ENCODE measurements at regions not wholly inside any gene's neighbourhood (a gene's known extent, or its start where the extent isn't known, plus 50 kb on each side); places are given as distances from the start of the nearest gene placed in this dataset.

DNA sequence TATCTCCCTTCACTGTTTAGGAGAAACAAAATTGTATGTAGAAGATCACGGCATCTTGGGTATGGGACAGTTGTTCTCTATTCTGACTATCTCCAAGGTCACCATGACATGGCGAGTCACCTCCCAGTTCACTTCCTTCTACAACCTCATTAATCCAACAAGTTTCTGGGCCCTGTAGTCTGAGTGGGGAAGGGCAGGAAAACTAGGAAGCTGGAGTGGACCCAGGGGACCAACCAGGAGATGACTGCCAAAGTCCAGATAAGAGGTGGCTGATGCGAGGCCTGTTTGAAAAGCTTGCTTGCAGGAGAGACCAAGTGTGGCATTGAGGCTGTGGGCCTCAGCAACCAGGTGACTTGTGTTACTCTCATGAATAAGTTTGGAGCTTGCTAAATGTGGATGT lies 584.9 kb downstream of the TNS3 start:
- H3K36me3 Mint-ChIP-seq = no peaks in the 10 kb centered on the region
- no peak for DNase-seq
- H3K27ac Mint-ChIP-seq = no peak overlapping the region
- H3K4me3 Mint-ChIP-seq = no peak overlapping the region
- H3K27me3 Mint-ChIP-seq = peaks cover 4% of the 10 kb centered on the region
- no peaks in the 10 kb centered on the region for H3K9me3 Mint-ChIP-seq
- H3K4me1 Mint-ChIP-seq = no peaks in the 10 kb centered on the region

DNA sequence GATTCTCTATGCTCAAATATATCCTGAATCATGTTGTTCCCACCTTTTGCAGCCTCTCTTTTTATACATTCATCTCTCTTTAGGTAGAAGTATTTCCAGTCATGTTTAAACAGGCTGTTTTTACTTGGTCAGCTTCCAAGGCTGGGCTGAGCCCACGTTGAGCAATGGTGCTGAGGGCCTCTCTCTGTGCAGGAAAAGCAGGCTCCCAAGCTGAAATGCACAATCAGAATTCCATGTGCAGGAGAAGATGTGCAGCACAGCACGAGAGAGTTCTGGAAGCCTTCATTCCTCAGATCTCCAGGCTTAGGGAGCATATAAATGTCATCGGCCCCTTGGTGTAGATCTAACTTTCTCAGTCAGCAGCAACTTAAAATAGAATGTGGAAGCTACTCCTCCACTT lies 588.5 kb downstream of the TNS3 start:
- no peak for DNase-seq

GRCh38 chr7:46990761-46991160 lies 591.1 kb downstream of the TNS3 start:
- Mint-ChIP-seq H3K4me1 (no peaks in the 10 kb centered on the region), H3K4me3 (no peak overlapping the region), H3K36me3 (no peaks in the 10 kb centered on the region), H3K27me3 (no peaks in the 10 kb centered on the region), H3K9me3 (no peaks in the 10 kb centered on the region), H3K27ac (no peak overlapping the region)
- DNase-seq = no peak

More for the DNA sequence above, 588.5 kb downstream of the TNS3 start:
- Mint-ChIP-seq H3K27me3 (no peaks in the 10 kb centered on the region), H3K4me3 (no peak overlapping the region), H3K27ac (no peak overlapping the region), H3K9me3 (no peaks in the 10 kb centered on the region), H3K4me1 (no peaks in the 10 kb centered on the region), H3K36me3 (no peaks in the 10 kb centered on the region)

DNA sequence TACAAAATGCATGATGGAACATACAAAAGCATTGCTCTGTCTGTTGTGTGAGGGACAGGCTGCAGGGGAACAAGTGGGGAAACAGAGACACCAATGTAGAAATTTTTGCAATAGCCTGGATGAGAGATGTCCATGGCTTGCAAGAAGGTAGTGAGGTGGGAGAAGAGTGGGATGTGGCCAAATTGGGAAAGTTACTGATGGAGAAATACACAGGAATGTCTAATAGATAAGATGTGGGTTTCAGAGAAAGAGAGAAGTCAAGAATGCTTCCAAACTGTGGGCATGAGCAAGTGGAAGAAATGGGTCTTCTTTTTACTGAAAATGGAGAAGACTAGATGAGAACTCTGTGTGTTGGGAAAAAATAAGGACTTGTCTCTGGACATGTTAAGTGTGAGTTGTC lies 592.7 kb downstream of the TNS3 start:
- Mint-ChIP-seq H3K27ac (no peak overlapping the region), H3K9me3 (no peaks in the 10 kb centered on the region), H3K27me3 (no peaks in the 10 kb centered on the region), H3K36me3 (no peaks in the 10 kb centered on the region), H3K4me3 (no peak overlapping the region), H3K4me1 (no peaks in the 10 kb centered on the region)
- no peak for DNase-seq

DNA sequence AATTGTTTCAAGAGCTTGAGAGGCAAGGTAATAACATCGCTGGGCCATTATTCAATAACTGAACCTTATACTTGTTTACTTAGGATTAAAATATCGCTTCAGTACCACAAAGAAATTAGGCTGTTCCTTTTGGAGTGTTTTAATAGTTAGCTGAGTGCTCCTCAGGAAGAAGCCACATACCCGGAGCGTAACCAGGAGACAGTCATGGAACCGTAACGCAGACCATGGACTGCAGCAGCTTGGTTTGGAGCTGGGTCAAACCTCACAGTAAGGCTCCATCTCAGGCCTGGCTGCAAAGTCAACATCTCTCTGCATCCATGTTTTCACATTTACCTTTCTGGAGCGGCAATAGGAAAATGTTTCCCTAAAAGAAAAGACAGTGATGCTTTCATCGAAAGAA lies 599.0 kb downstream of the TNS3 start:
- H3K36me3 Mint-ChIP-seq = no peaks in the 10 kb centered on the region
- H3K9me3 Mint-ChIP-seq = no peaks in the 10 kb centered on the region
- no peaks in the 10 kb centered on the region for H3K27me3 Mint-ChIP-seq
- H3K4me1 Mint-ChIP-seq = no peaks in the 10 kb centered on the region
- no peak overlapping the region for H3K4me3 Mint-ChIP-seq
- no peak for DNase-seq
- no peak overlapping the region for H3K27ac Mint-ChIP-seq

- H3K27ac Mint-ChIP-seq = no peak overlapping the region
- no peaks in the 10 kb centered on the region for H3K36me3 Mint-ChIP-seq
- no peak overlapping the region for H3K4me3 Mint-ChIP-seq
- no peaks in the 10 kb centered on the region for H3K27me3 Mint-ChIP-seq
- H3K9me3 Mint-ChIP-seq = no peaks in the 10 kb centered on the region
- DNase-seq = no peak
- no peaks in the 10 kb centered on the region for H3K4me1 Mint-ChIP-seq
Measured at GRCh38 chr7:46979439-46979838, 602.5 kb downstream of the TNS3 start.

DNA sequence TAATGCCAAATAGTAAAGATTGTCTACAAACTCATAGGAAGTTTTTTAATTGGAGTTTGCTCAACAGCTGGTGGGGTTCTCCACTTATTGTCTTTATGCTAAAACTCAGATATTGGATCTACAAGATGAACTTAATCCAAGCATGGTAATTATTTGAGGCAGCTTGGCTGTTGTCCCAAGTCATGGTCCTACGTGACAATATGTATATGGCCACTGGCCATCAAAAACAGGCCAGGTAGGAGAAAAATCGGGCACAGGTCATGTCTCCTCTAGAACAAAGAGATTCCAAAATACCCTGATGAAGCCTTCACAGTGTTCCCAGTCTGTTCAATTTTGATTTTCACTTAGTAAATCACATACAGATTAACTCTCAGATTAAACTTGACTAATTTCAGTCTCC lies 606.4 kb downstream of the TNS3 start:
- H3K4me3 Mint-ChIP-seq = no peak overlapping the region
- H3K9me3 Mint-ChIP-seq = no peaks in the 10 kb centered on the region
- no peaks in the 10 kb centered on the region for H3K4me1 Mint-ChIP-seq
- DNase-seq = no peak
- H3K36me3 Mint-ChIP-seq = no peaks in the 10 kb centered on the region
- H3K27ac Mint-ChIP-seq = no peak overlapping the region
- H3K27me3 Mint-ChIP-seq = no peaks in the 10 kb centered on the region

DNA sequence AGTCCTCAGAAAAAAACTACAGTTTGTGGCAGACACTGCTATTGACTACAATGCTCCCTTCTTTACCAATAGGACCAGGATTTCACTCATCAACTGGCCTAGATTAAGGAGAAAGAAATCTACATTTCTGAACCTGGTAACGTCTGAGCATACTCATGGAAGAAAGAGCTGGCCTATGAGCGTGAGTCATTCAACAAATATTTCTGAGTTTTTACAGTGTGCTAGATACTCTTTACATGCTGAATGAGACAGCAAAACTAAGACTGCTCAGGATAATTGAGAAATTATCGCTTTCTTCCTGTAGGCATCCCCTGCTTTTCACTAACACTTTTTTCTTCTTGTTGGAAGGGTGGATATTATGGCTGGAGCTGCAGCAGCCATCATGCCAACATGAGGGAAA lies 609.7 kb downstream of the TNS3 start:
- Mint-ChIP-seq H3K36me3 (no peaks in the 10 kb centered on the region), H3K27ac (no peak overlapping the region), H3K27me3 (no peaks in the 10 kb centered on the region), H3K4me3 (no peak overlapping the region), H3K9me3 (peaks cover 3% of the 10 kb centered on the region), H3K4me1 (no peaks in the 10 kb centered on the region)
- DNase-seq = no peak

DNA sequence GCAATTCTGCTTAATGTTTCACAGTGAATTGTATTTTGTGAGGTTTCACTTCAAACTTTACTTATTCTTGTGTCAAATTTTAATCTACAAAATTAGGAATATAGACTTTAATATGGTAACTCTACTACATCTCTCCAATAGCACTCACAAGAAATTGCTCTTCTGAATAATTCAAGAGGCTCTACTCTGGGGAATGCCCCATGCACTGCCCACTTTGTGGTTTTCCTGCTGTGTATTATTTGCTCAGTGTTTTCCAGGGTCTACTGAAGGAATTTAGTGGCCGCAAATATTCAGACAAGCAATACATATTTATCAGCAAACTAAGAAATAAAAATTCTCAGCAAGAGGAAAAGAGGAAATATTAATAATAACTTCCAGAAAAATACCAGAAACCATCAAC lies 611.4 kb downstream of the TNS3 start:
- no peak overlapping the region for H3K4me3 Mint-ChIP-seq

GRCh38 chr7:46970131-46970430 lies 611.8 kb downstream of the TNS3 start:
- H3K9me3 Mint-ChIP-seq = peaks cover 11% of the 10 kb centered on the region
- no peaks in the 10 kb centered on the region for H3K36me3 Mint-ChIP-seq
- no peaks in the 10 kb centered on the region for H3K4me1 Mint-ChIP-seq
- no peaks in the 10 kb centered on the region for H3K27me3 Mint-ChIP-seq
- H3K27ac Mint-ChIP-seq = no peak overlapping the region
- no peak for DNase-seq
- H3K4me3 Mint-ChIP-seq = no peak overlapping the region

More for the DNA sequence above, 611.4 kb downstream of the TNS3 start:
- Mint-ChIP-seq H3K9me3 (peaks cover 8% of the 10 kb centered on the region), H3K4me1 (no peaks in the 10 kb centered on the region), H3K27me3 (no peaks in the 10 kb centered on the region), H3K36me3 (no peaks in the 10 kb centered on the region), H3K27ac (no peak overlapping the region)
- DNase-seq = no peak

DNA sequence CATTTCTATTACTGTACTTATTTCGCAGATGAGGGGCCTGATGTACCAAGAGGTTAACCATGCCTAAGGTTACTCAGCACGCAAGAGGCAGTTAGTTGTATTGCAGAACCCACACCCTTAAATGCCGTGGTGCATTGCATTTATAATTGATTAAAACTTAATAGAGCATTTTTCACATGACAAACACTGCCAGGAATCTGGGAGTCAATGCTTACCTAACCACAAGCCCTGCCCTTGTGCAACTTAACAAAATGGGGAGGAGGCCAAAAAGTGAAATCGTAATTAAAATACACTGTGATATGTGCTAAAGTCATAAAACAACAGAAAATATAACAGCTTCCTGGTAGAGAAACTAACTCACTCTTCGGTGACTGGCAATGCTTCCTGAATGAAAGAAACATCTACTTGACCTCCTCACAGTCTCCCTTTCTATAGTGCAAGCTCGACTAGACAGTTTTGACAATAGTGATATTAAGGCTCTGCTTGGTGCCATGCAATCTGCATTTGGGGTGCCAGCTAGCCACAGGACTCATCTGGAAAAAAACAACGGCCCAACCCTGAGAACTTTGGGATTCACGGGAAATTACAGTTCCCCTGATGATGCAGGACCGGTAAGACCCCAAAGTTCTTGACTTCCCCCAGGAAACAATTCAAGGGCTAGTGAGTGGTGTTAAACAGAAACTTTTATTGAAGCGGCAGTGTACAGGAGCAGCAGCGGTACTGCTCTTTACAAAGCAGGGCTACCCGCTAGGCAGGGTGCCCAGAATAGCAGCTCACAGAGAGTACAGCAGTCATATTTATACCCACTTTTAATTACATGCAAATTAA lies 612.4 kb downstream of the TNS3 start:
- Mint-ChIP-seq H3K4me3 (no peak overlapping the region), H3K27me3 (no peaks in the 10 kb centered on the region), H3K27ac (no peak overlapping the region), H3K4me1 (no peaks in the 10 kb centered on the region), H3K36me3 (no peaks in the 10 kb centered on the region), H3K9me3 (peaks cover 16% of the 10 kb centered on the region)
- no peak for DNase-seq

- H3K4me3 Mint-ChIP-seq = no peak overlapping the region
- no peak overlapping the region for H3K27ac Mint-ChIP-seq
- no peaks in the 10 kb centered on the region for H3K4me1 Mint-ChIP-seq
- H3K27me3 Mint-ChIP-seq = no peaks in the 10 kb centered on the region
- peaks cover 23% of the 10 kb centered on the region for H3K9me3 Mint-ChIP-seq
- no peaks in the 10 kb centered on the region for H3K36me3 Mint-ChIP-seq
- DNase-seq = no peak
Measured at GRCh38 chr7:46968003-46968402, 613.9 kb downstream of the TNS3 start.

DNA sequence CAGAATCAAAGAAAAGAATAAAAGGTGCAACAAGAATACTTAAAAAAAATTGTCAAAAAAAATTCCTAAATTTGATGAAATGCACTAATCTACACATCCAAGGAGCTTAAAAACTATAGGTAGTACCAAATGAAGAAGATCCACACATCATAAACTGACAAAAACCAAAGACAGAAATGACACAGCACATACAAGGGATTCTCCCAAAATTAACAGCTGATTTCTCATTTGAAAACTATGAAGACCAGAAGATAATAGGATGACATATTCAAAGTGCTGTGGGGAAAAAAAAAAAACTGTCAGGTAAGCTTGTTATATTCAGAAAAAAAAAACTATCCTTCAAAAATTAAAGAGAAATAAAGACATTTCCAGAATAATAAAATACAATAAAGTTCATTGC lies 618.2 kb downstream of the TNS3 start:
- Mint-ChIP-seq H3K27me3 (no peaks in the 10 kb centered on the region), H3K4me3 (no peak overlapping the region), H3K4me1 (no peaks in the 10 kb centered on the region), H3K27ac (no peak overlapping the region), H3K9me3 (peaks cover 24% of the 10 kb centered on the region), H3K36me3 (no peaks in the 10 kb centered on the region)
- DNase-seq = no peak

DNA sequence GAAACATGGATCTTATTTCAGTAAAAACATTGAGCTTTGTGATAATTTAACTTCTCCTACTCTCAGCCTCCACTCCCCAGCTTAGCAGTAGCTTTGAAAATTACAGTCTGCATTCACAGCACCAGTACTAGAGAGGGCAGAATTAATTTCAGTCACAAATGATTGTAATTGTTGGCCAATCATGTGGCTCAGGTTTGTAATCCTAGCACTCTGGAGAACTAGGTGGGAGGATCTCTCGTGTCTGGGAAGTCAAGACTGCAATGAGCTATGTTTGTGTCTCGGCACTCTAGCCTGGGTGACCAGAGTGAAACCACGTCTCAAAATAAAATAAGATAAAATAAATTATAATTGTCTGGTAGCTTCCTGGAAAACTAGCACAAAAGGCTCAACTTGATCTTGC lies 620.9 kb downstream of the TNS3 start:
- no peak overlapping the region for H3K27ac Mint-ChIP-seq
- peaks cover 19% of the 10 kb centered on the region for H3K9me3 Mint-ChIP-seq
- H3K4me3 Mint-ChIP-seq = no peak overlapping the region
- no peak for DNase-seq
- no peaks in the 10 kb centered on the region for H3K4me1 Mint-ChIP-seq
- no peaks in the 10 kb centered on the region for H3K36me3 Mint-ChIP-seq
- H3K27me3 Mint-ChIP-seq = no peaks in the 10 kb centered on the region

- Mint-ChIP-seq H3K4me1 (no peaks in the 10 kb centered on the region), H3K4me3 (no peak overlapping the region), H3K27me3 (no peaks in the 10 kb centered on the region), H3K27ac (no peak overlapping the region), H3K36me3 (no peaks in the 10 kb centered on the region), H3K9me3 (peaks cover 3% of the 10 kb centered on the region)
- DNase-seq = no peak
Measured at GRCh38 chr7:46957195-46957594, 624.7 kb downstream of the TNS3 start.

DNA sequence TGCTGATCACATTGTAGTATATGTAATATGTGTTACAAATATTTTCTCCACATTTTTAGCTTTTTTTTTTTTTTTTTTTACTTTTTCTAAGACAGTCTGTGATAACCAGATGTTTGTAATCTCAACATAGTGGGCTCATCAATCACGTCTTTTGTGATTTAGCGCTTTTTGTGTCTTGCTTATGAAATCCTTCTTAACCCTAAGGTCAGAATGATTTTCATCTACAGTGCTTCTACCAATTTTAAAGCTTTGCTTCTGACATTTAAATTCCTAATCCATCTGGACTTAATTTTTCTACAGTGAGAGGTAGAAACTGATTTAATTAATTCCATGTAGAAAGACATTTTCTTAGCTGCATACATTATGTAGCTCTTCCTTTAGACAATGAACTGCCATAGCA lies 626.4 kb downstream of the TNS3 start:
- Mint-ChIP-seq H3K27me3 (no peaks in the 10 kb centered on the region), H3K4me3 (no peak overlapping the region), H3K4me1 (no peaks in the 10 kb centered on the region), H3K36me3 (no peaks in the 10 kb centered on the region), H3K27ac (no peak overlapping the region), H3K9me3 (no peaks in the 10 kb centered on the region)
- no peak for DNase-seq
